ENCODE measurements at regions not wholly inside any gene's neighbourhood (a gene's known extent, or its start where the extent isn't known, plus 50 kb on each side); places are given as distances from the start of the nearest gene placed in this dataset.

GRCh38 chr16:20218093-20218492 lies 109.2 kb downstream of the GP2 start:
- no peaks in the 10 kb centered on the region for H3K27me3 ChIP-seq (ENCODE audit: insufficient read depth, low read length)
- H3K9ac ChIP-seq (ENCODE audit: low read depth, low read length): no peak overlapping the region
- no peaks in the 10 kb centered on the region for H3K36me3 ChIP-seq (ENCODE audit: insufficient read depth, low read depth, low read length)
- no peaks in the 10 kb centered on the region for H3K9me3 ChIP-seq (ENCODE audit: insufficient read depth, low read depth, low read length)
- no peak overlapping the region for H3K27ac ChIP-seq (ENCODE audit: low read length)
- no peak overlapping the region for H3K4me3 ChIP-seq (ENCODE audit: low read length)
- no peaks in the 10 kb centered on the region; the same call in 1 of the 2 replicates for H3K4me1 ChIP-seq (ENCODE audit: insufficient read depth, low read length)

DNA sequence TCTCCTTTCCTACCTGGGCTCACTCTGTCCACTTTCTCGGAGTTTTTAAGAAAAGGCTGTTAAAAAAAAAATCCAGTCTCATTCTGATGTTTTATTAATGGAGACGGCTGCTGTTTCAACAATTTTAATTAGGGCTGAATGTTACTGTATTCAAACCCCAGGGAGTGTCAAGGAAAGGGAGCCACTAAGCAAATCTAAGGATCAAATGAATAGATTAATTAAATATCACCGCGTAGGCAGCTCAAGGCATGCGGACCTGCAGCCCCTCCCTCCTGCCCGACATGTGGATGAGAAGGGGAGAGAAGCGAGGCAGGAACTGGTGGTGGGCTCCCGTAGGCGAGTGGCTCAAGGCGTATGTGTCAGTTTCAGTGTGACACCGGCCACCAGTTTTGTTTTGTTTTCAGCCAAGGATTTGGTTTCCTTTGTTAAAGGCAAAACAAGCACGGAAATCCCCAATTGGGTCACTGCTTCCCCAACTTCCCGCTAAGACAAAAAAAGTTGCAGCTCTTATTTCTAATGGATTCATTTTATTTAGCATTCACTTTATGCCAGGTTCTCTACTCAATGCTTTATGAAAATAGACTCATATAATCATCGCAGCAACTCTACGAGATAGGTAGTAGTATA lies 110.6 kb downstream of the GP2 start:
- no peaks in the 10 kb centered on the region; the same call in 1 of the 2 replicates for H3K4me1 ChIP-seq (ENCODE audit: insufficient read depth, low read length)
- H3K9me3 ChIP-seq (ENCODE audit: insufficient read depth, low read depth, low read length): no peaks in the 10 kb centered on the region
- H3K27me3 ChIP-seq (ENCODE audit: insufficient read depth, low read length): no peaks in the 10 kb centered on the region
- H3K9ac ChIP-seq (ENCODE audit: low read depth, low read length): no peak overlapping the region
- no peak overlapping the region for H3K27ac ChIP-seq (ENCODE audit: low read length)
- H3K36me3 ChIP-seq (ENCODE audit: insufficient read depth, low read depth, low read length): no peaks in the 10 kb centered on the region
- no peak overlapping the region for H3K4me3 ChIP-seq (ENCODE audit: low read length)

DNA sequence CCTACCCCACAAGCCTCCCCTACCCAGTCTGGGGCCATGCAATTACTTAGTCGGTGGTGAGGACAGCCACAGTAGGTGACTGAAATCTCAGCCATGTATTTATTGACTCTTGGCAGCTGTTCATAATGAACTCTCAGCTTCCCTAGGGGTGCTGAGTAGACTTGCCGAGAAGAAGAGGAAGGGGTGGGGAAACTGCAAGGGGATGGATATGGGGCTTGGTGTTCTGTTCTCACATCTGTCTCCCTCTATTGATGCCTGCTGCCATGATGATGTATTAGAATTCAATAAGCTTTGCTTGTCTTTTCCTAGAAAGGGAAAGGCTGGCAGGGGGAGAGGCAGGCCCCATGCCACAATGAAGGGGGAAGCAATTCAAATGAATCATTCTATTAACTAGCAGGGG lies 112.9 kb downstream of the GP2 start:
- Histone ChIP-seq H3K9ac (ENCODE audit: low read depth, low read length) (no peak overlapping the region), H3K4me1 (ENCODE audit: insufficient read depth, low read length) (no peaks in the 10 kb centered on the region; the same call in 1 of the 2 replicates), H3K9me3 (ENCODE audit: insufficient read depth, low read depth, low read length) (no peaks in the 10 kb centered on the region)

GRCh38 chr16:20203272-20203671 lies 124.0 kb downstream of the GP2 start:
- Histone ChIP-seq H3K9ac (ENCODE audit: low read depth, low read length) (no peak overlapping the region), H3K36me3 (ENCODE audit: insufficient read depth, low read depth, low read length) (no peaks in the 10 kb centered on the region), H3K27ac (ENCODE audit: low read length) (no peak overlapping the region), H3K4me3 (ENCODE audit: low read length) (no peak overlapping the region), H3K9me3 (ENCODE audit: insufficient read depth, low read depth, low read length) (no peaks in the 10 kb centered on the region), H3K27me3 (ENCODE audit: insufficient read depth, low read length) (no peaks in the 10 kb centered on the region), H3K4me1 (ENCODE audit: insufficient read depth, low read length) (no peaks in the 10 kb centered on the region; the same call in 1 of the 2 replicates)

More for the DNA sequence above, 112.9 kb downstream of the GP2 start:
- H3K27me3 ChIP-seq (ENCODE audit: insufficient read depth, low read length): no peaks in the 10 kb centered on the region
- no peaks in the 10 kb centered on the region for H3K36me3 ChIP-seq (ENCODE audit: insufficient read depth, low read depth, low read length)
- no peak overlapping the region for H3K4me3 ChIP-seq (ENCODE audit: low read length)
- no peak overlapping the region for H3K27ac ChIP-seq (ENCODE audit: low read length)

DNA sequence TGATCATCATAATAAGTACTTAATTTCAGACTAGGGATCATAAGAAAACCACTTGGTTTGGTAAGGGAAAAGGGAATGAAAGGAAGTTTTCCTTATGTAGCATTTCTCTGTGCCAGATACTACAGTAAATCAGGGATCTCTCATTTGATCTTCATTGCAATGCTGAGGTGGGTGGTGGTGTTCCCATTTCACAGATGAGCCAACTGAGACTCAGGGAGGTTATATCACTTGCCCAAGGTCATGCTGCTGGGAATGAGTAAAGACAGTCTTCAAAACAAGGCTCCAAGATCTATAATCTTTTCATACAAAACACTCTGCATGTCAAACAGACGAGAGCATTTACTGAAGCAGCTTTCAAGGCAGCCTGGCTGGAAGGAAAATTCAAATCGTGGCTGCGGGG lies 124.6 kb downstream of the GP2 start:
- Histone ChIP-seq H3K27me3 (ENCODE audit: insufficient read depth, low read length) (no peaks in the 10 kb centered on the region), H3K27ac (ENCODE audit: low read length) (no peak overlapping the region), H3K36me3 (ENCODE audit: insufficient read depth, low read depth, low read length) (no peaks in the 10 kb centered on the region), H3K9ac (ENCODE audit: low read depth, low read length) (no peak overlapping the region), H3K9me3 (ENCODE audit: insufficient read depth, low read depth, low read length) (no peaks in the 10 kb centered on the region), H3K4me3 (ENCODE audit: low read length) (no peak overlapping the region), H3K4me1 (ENCODE audit: insufficient read depth, low read length) (no peaks in the 10 kb centered on the region)

GRCh38 chr16:20192801-20193200 lies 119.1 kb upstream of the GPR139 start:
- H3K9me3 ChIP-seq (ENCODE audit: insufficient read depth, low read depth, low read length): no peaks in the 10 kb centered on the region
- H3K4me1 ChIP-seq (ENCODE audit: insufficient read depth, low read length): no peaks in the 10 kb centered on the region

GRCh38 chr16:20191566-20191965 lies 117.9 kb upstream of the GPR139 start:
- Histone ChIP-seq H3K27me3 (ENCODE audit: insufficient read depth, low read length) (no peaks in the 10 kb centered on the region), H3K4me3 (ENCODE audit: low read length) (no peak overlapping the region), H3K4me1 (ENCODE audit: insufficient read depth, low read length) (no peaks in the 10 kb centered on the region)

More at GRCh38 chr16:20192801-20193200, 119.1 kb upstream of the GPR139 start:
- Histone ChIP-seq H3K27me3 (ENCODE audit: insufficient read depth, low read length) (no peaks in the 10 kb centered on the region), H3K27ac (ENCODE audit: low read length) (no peak overlapping the region), H3K36me3 (ENCODE audit: insufficient read depth, low read depth, low read length) (no peaks in the 10 kb centered on the region), H3K9ac (ENCODE audit: low read depth, low read length) (no peak overlapping the region), H3K4me3 (ENCODE audit: low read length) (no peak overlapping the region)

GRCh38 chr16:20181949-20182348 lies 108.3 kb upstream of the GPR139 start:
- H3K27me3 ChIP-seq (ENCODE audit: insufficient read depth, low read length): no peaks in the 10 kb centered on the region; the same call in 1 of the 2 replicates
- H3K36me3 ChIP-seq (ENCODE audit: insufficient read depth, low read depth, low read length): no peaks in the 10 kb centered on the region

More at GRCh38 chr16:20191566-20191965, 117.9 kb upstream of the GPR139 start:
- Histone ChIP-seq H3K27ac (ENCODE audit: low read length) (no peak overlapping the region), H3K9me3 (ENCODE audit: insufficient read depth, low read depth, low read length) (no peaks in the 10 kb centered on the region), H3K9ac (ENCODE audit: low read depth, low read length) (no peak overlapping the region), H3K36me3 (ENCODE audit: insufficient read depth, low read depth, low read length) (no peaks in the 10 kb centered on the region)

DNA sequence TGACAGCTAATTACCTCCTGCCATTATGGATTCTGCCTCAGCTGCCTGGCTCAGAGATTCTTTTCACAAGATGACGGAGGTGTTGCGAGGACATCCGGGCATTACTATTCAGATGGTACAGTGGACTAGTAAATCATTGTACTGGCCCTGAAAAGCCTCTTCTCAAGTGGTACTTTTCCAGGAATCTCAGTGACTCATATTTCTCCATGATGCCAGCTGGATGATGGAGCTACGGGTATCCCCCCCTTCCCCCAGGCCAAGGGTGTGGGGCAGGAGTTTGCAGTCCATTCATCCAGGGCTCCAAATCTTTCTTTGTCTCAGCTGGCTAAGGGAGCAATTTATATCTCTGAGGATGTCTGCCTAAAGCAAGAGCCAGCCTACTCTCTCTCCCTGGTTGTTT lies 107.7 kb upstream of the GPR139 start:
- Histone ChIP-seq H3K4me1 (ENCODE audit: insufficient read depth, low read length) (peaks cover 13% of the 10 kb centered on the region; the same call in 1 of the 2 replicates), H3K9ac (ENCODE audit: low read depth, low read length) (no peak overlapping the region), H3K27me3 (ENCODE audit: insufficient read depth, low read length) (no peaks in the 10 kb centered on the region; the same call in 1 of the 2 replicates)

More at GRCh38 chr16:20181949-20182348, 108.3 kb upstream of the GPR139 start:
- no peaks in the 10 kb centered on the region for H3K9me3 ChIP-seq (ENCODE audit: insufficient read depth, low read depth, low read length)
- peaks cover 8% of the 10 kb centered on the region; the same call in 1 of the 2 replicates for H3K4me1 ChIP-seq (ENCODE audit: insufficient read depth, low read length)
- no peak overlapping the region for H3K4me3 ChIP-seq (ENCODE audit: low read length)
- H3K27ac ChIP-seq (ENCODE audit: low read length): no peak overlapping the region
- no peak overlapping the region for H3K9ac ChIP-seq (ENCODE audit: low read depth, low read length)

GRCh38 chr16:20178297-20178696 lies 104.6 kb upstream of the GPR139 start:
- H3K9ac ChIP-seq (ENCODE audit: low read depth, low read length): no peak overlapping the region
- no peak overlapping the region for H3K27ac ChIP-seq (ENCODE audit: low read length)
- no peaks in the 10 kb centered on the region; the same call in 1 of the 2 replicates for H3K27me3 ChIP-seq (ENCODE audit: insufficient read depth, low read length)
- no peaks in the 10 kb centered on the region for H3K36me3 ChIP-seq (ENCODE audit: insufficient read depth, low read depth, low read length)
- no peak overlapping the region for H3K4me3 ChIP-seq (ENCODE audit: low read length)
- H3K4me1 ChIP-seq (ENCODE audit: insufficient read depth, low read length): peaks cover 27% of the 10 kb centered on the region; the same call in 1 of the 2 replicates
- H3K9me3 ChIP-seq (ENCODE audit: insufficient read depth, low read depth, low read length): no peaks in the 10 kb centered on the region

More for the DNA sequence above, 107.7 kb upstream of the GPR139 start:
- Histone ChIP-seq H3K36me3 (ENCODE audit: insufficient read depth, low read depth, low read length) (no peaks in the 10 kb centered on the region), H3K4me3 (ENCODE audit: low read length) (no peak overlapping the region), H3K27ac (ENCODE audit: low read length) (no peak overlapping the region), H3K9me3 (ENCODE audit: insufficient read depth, low read depth, low read length) (no peaks in the 10 kb centered on the region)

DNA sequence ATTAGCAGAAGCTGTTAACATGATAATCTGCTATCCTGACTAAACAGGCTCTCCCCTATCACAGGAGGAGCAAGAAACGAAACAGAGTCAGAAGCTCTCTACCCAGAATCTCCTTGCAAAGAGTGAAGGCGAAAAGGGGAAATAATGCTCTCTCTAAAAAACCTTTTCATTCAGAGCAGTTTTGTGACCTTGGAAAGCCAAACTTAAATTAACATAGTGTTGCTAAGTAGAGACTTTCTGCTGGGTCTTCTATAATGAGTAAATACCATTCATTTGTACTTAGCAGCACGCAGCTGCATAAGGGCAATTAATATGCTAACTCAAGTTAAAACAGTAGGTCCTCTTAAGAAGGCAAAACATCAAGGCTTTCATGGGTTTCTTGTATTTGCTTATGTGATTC lies 101.7 kb upstream of the GPR139 start:
- Histone ChIP-seq H3K27me3 (ENCODE audit: insufficient read depth, low read length) (no peaks in the 10 kb centered on the region; the same call in 1 of the 2 replicates), H3K27ac (ENCODE audit: low read length) (peak overlapping the region; percentile 63), H3K4me3 (ENCODE audit: low read length) (peak overlapping the region; percentile 31; the same call in 1 of the 2 replicates), H3K36me3 (ENCODE audit: insufficient read depth, low read depth, low read length) (no peaks in the 10 kb centered on the region), H3K4me1 (ENCODE audit: insufficient read depth, low read length) (peaks cover 27% of the 10 kb centered on the region; the same call in 1 of the 2 replicates), H3K9me3 (ENCODE audit: insufficient read depth, low read depth, low read length) (no peaks in the 10 kb centered on the region), H3K9ac (ENCODE audit: low read depth, low read length) (peak overlapping the region; percentile 52; the same call in 1 of the 2 replicates)

DNA sequence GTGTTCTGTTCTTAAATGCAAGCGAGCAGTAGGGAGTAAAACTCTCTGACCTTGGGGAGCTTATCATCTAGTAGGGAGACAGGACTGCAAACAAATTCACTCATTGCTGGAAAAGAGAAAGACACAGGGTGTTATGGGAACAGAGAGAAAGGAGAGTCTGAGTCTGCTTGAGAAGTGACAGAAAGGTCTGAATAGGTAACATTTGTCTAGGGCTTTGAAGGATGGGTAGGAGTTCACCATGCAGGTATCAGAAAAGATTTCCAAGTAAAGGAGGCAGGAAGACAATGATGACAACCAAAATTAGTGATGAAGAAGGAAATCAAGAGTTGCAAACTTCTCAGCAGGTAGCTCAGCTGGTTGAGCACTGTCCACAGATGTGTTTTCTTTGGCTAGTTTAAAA lies 93.6 kb upstream of the GPR139 start:
- no peak overlapping the region for H3K9ac ChIP-seq (ENCODE audit: low read depth, low read length)
- H3K4me3 ChIP-seq (ENCODE audit: low read length): no peak overlapping the region
- H3K27ac ChIP-seq (ENCODE audit: low read length): no peak overlapping the region
- H3K4me1 ChIP-seq (ENCODE audit: insufficient read depth, low read length): peaks cover 7% of the 10 kb centered on the region; the same call in 1 of the 2 replicates
- no peaks in the 10 kb centered on the region for H3K9me3 ChIP-seq (ENCODE audit: insufficient read depth, low read depth, low read length)
- H3K27me3 ChIP-seq (ENCODE audit: insufficient read depth, low read length): no peaks in the 10 kb centered on the region
- no peaks in the 10 kb centered on the region for H3K36me3 ChIP-seq (ENCODE audit: insufficient read depth, low read depth, low read length)
